ENCODE measurements at regions not wholly inside any gene's neighbourhood (a gene's known extent, or its start where the extent isn't known, plus 50 kb on each side); places are given as distances from the start of the nearest gene placed in this dataset.
"Not testable (repeated sequence)": the region's sequence is repeated elsewhere in the genome, so short reads cannot be mapped to it uniquely, and the experiment has no call there.

DNA sequence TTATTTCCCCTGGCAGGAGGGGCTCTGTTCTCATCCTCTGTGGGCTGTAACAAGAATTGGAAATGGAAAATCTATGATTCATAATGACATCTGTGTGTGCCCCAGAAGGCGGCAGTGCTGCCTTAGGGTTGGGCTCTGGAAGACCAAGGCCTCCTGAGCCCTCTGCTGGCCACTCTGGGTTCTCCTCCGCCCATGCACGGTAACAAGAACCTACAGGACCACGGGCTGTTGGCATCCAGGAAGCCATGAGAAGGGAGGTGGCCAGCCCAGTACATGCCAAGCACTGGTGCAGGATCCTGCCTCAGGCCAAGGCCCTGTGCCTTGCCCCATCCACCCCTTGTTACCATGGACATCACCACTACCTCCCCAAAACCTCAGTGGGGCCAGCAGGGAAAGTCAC lies 454.2 kb downstream of the TP53TG3F start:
- H3K36me3 ChIP-seq (ENCODE audit: control insufficient read depth in 2 of 2, extremely low read depth in 1 of 2, insufficient read depth in 2 of 2, low read length in 2 of 2); H3K9me3 ChIP-seq (replicated peaks; ENCODE audit: control insufficient read depth, insufficient read depth, low read length); POLR2A ChIA-PET; H3K27me3 ChIP-seq (ENCODE audit: control insufficient read depth in 2 of 2, insufficient read depth in 2 of 2, low read length in 2 of 2); dilution Hi-C loops (cut with MboI; ENCODE audit: extremely low pct_ligation_motif_present, low sequenced_read_pairs); H3K27ac ChIP-seq (ENCODE audit: insufficient read depth, low read depth, low read length); H3K4me2 ChIP-seq (ENCODE audit: insufficient read depth, low read length); BruUV-seq (replicated peaks); intact Hi-C loops (cut with micrococcal nuclease); H3K9ac ChIP-seq (replicated peaks; ENCODE audit: extremely low read depth, insufficient read depth, low read length); H3K9me1 ChIP-seq (replicated peaks; ENCODE audit: control insufficient read depth, extremely low read depth, insufficient read depth, low read length); CTCF ChIA-PET; H3K4me1 ChIP-seq (ENCODE audit: control insufficient read depth, extremely low read depth, insufficient read depth, low read length); DNase-seq (ENCODE audit: low read depth, low spot score); H4K20me1 ChIP-seq (replicated peaks; ENCODE audit: control insufficient read depth, extremely low read depth, insufficient read depth, low read length); H3K79me2 ChIP-seq (ENCODE audit: control insufficient read depth, insufficient read depth, low read length); H2AFZ ChIP-seq (ENCODE audit: low read depth, low read length); H3K4me3 ChIP-seq (replicated peaks in 1 of 3; ENCODE audit: insufficient read depth in 1 of 3, low read depth in 1 of 3, low read length in 3 of 3); FAIRE-seq: not testable (repeated sequence)

DNA sequence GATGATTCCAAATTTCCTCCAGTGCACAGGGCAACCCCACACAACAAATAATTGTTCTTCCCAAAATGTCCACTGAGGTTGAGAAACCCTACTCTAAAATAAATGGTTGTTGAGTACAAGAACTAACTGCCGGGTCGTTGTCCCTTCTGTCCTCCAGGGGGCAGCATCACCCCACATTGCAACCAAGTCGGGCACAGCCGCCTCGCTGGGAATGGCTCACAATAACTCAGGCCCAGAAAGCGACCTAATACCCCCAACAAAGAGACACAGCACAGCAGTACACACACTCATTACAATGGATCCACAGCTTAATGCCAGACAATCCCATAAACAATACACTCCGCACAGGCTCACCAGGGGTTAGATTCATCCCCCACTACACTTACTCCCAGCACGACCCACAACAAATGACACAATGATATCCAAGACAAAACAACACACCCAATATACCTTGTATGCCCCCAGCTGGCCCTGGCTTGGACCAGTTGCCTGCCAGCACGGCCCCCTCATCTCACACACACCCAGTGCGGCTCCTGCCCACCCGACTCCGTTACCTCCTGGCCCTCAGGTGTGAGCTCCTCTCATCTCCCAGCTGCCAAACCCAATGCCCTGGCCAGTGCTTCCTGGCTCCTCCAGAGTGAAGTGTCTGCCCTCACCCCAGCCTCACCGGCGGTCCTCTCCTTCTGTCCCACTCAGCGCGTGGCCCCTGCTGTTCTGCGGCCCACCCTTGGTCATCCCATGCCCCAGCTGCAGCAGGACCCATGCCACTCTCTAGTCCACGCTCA lies 461.5 kb downstream of the TP53TG3F start:
- H3K4me3 ChIP-seq (replicated peaks in 1 of 3; ENCODE audit: insufficient read depth in 1 of 3, low read depth in 1 of 3, low read length in 3 of 3); FAIRE-seq; H3K9ac ChIP-seq (replicated peaks; ENCODE audit: extremely low read depth, insufficient read depth, low read length); dilution Hi-C loops (cut with MboI; ENCODE audit: extremely low pct_ligation_motif_present, low sequenced_read_pairs); CTCF ChIA-PET; H3K9me3 ChIP-seq (replicated peaks; ENCODE audit: control insufficient read depth, insufficient read depth, low read length); H3K4me1 ChIP-seq (ENCODE audit: control insufficient read depth, extremely low read depth, insufficient read depth, low read length); H3K79me2 ChIP-seq (ENCODE audit: control insufficient read depth, insufficient read depth, low read length); H2AFZ ChIP-seq (ENCODE audit: low read depth, low read length); POLR2A ChIA-PET; intact Hi-C loops (cut with micrococcal nuclease); H3K27me3 ChIP-seq (ENCODE audit: control insufficient read depth in 2 of 2, insufficient read depth in 2 of 2, low read length in 2 of 2); H3K9me1 ChIP-seq (replicated peaks; ENCODE audit: control insufficient read depth, extremely low read depth, insufficient read depth, low read length); H4K20me1 ChIP-seq (replicated peaks; ENCODE audit: control insufficient read depth, extremely low read depth, insufficient read depth, low read length); BruUV-seq (replicated peaks); DNase-seq (ENCODE audit: low read depth, low spot score); H3K27ac ChIP-seq (ENCODE audit: insufficient read depth, low read depth, low read length); H3K4me2 ChIP-seq (ENCODE audit: insufficient read depth, low read length); H3K36me3 ChIP-seq (ENCODE audit: control insufficient read depth in 2 of 2, extremely low read depth in 1 of 2, insufficient read depth in 2 of 2, low read length in 2 of 2): not testable (repeated sequence)

DNA sequence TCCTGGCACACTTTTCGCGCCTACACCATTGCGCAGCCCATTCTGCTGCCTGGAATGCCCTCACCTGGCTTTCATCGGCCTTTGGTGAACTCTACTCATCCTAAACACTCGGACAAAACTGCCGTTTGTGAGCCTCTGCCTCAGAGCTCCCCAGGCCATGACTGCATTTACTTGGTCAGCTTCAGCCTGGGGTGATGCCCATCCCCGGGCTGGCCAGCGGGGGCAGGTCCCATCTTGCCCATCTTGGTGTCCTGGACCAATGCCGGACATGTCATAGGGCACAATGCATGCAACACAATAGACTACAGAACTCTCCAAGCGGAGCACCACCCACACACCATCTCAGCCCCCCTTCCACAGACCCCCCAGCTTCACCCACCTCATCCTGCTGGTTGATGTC lies 463.5 kb downstream of the TP53TG3F start:
- H3K4me3 ChIP-seq (replicated peaks in 1 of 3; ENCODE audit: insufficient read depth in 1 of 3, low read depth in 1 of 3, low read length in 3 of 3); H3K4me2 ChIP-seq (ENCODE audit: insufficient read depth, low read length); H3K9ac ChIP-seq (replicated peaks; ENCODE audit: extremely low read depth, insufficient read depth, low read length); intact Hi-C loops (cut with micrococcal nuclease); H3K27ac ChIP-seq (ENCODE audit: insufficient read depth, low read depth, low read length); DNase-seq (ENCODE audit: low read depth, low spot score); FAIRE-seq; H3K4me1 ChIP-seq (ENCODE audit: control insufficient read depth, extremely low read depth, insufficient read depth, low read length); H3K9me3 ChIP-seq (replicated peaks; ENCODE audit: control insufficient read depth, insufficient read depth, low read length); H3K27me3 ChIP-seq (ENCODE audit: control insufficient read depth in 2 of 2, insufficient read depth in 2 of 2, low read length in 2 of 2); BruUV-seq (replicated peaks); POLR2A ChIA-PET; CTCF ChIA-PET; H3K9me1 ChIP-seq (replicated peaks; ENCODE audit: control insufficient read depth, extremely low read depth, insufficient read depth, low read length); H2AFZ ChIP-seq (ENCODE audit: low read depth, low read length); H4K20me1 ChIP-seq (replicated peaks; ENCODE audit: control insufficient read depth, extremely low read depth, insufficient read depth, low read length); H3K36me3 ChIP-seq (ENCODE audit: control insufficient read depth in 2 of 2, extremely low read depth in 1 of 2, insufficient read depth in 2 of 2, low read length in 2 of 2); dilution Hi-C loops (cut with MboI; ENCODE audit: extremely low pct_ligation_motif_present, low sequenced_read_pairs); H3K79me2 ChIP-seq (ENCODE audit: control insufficient read depth, insufficient read depth, low read length): not testable (repeated sequence)

DNA sequence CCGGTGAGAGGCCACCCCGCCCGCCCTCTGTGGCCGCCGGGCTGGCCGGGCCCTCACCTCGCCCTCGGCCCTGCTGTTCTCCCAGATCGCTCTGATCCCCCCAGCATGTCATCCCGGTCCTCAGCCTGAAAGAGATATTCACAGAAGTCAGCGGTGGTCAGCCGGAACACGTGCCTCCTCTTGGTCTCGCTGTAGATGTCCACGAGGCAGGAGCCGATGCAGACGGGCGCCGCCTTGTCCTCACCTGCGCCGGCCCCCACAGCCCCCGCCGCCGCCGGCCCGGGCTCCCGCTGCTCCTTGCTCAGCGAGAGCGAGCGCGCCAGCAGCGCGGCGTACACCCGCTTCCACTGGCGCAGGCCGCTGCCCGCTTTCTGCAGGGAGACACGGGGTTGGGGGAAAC lies 468.6 kb downstream of the TP53TG3F start:
- H3K4me3 ChIP-seq (replicated peaks in 1 of 3; ENCODE audit: insufficient read depth in 1 of 3, low read depth in 1 of 3, low read length in 3 of 3); H2AFZ ChIP-seq (ENCODE audit: low read depth, low read length); dilution Hi-C loops (cut with MboI; ENCODE audit: extremely low pct_ligation_motif_present, low sequenced_read_pairs); H3K27ac ChIP-seq (ENCODE audit: insufficient read depth, low read depth, low read length); H3K4me2 ChIP-seq (ENCODE audit: insufficient read depth, low read length); H3K79me2 ChIP-seq (ENCODE audit: control insufficient read depth, insufficient read depth, low read length); H3K9me3 ChIP-seq (replicated peaks; ENCODE audit: control insufficient read depth, insufficient read depth, low read length); H3K9me1 ChIP-seq (replicated peaks; ENCODE audit: control insufficient read depth, extremely low read depth, insufficient read depth, low read length); H3K27me3 ChIP-seq (ENCODE audit: control insufficient read depth in 2 of 2, insufficient read depth in 2 of 2, low read length in 2 of 2); CTCF ChIA-PET; FAIRE-seq; H4K20me1 ChIP-seq (replicated peaks; ENCODE audit: control insufficient read depth, extremely low read depth, insufficient read depth, low read length); H3K9ac ChIP-seq (replicated peaks; ENCODE audit: extremely low read depth, insufficient read depth, low read length); intact Hi-C loops (cut with micrococcal nuclease); DNase-seq (ENCODE audit: low read depth, low spot score); POLR2A ChIA-PET; H3K36me3 ChIP-seq (ENCODE audit: control insufficient read depth in 2 of 2, extremely low read depth in 1 of 2, insufficient read depth in 2 of 2, low read length in 2 of 2); BruUV-seq (replicated peaks); H3K4me1 ChIP-seq (ENCODE audit: control insufficient read depth, extremely low read depth, insufficient read depth, low read length): not testable (repeated sequence)

All from endothelial cell of umbilical vein (primary cell).